Mucosa of descending colon (tissue), 3 donors: ENCODE measurements at regions not wholly inside any gene's neighbourhood (a gene's known extent, or its start where the extent isn't known, plus 50 kb on each side); places are given as distances from the start of the nearest gene placed in this dataset.
"Not testable (repeated sequence)": the region's sequence is repeated elsewhere in the genome, so short reads cannot be mapped to it uniquely, and the experiment has no call there.

Source experiments
- ATAC-seq: fragments of 200-7000 bp; cut with Tn5 transposase; one replicate; pipeline ENCODE4 v1.9.1; 2020; ENCODE audit warnings: mild to moderate bottlenecking, moderate library complexity
- DNase-seq, 3 donors: peaks; one replicate each; pipeline ENCODE4 v3.0.0-alpha.2; 2020
- H3K36me3 ChIP-seq: fragments of 200-600 bp; one replicate; pipeline ENCODE4 v1.8.0; 2021; ENCODE audit warnings: low read depth, mild to moderate bottlenecking
- H3K4me1 ChIP-seq: fragments of 200-600 bp; one replicate; pipeline ENCODE4 v1.8.0; 2021; ENCODE audit warnings: low read depth, mild to moderate bottlenecking
- H3K4me3 ChIP-seq: fragments of 200-600 bp; one replicate; pipeline ENCODE4 v1.8.0; 2021; ENCODE audit warnings: mild to moderate bottlenecking
- H3K9me3 ChIP-seq: fragments of 200-600 bp; one replicate; pipeline ENCODE4 v1.8.0; 2021; ENCODE audit warnings: mild to moderate bottlenecking
- intact Hi-C, 2 donors: fragments of 100-400 bp; cut with DNase I in 1 of 2; cut with micrococcal nuclease in 1 of 2; formaldehyde crosslinking; loops; one replicate each; pipeline versions ENCODE4 v1.11.0 to v1.11.1; 2022; cut with DNase I, micrococcal nuclease
- TF ChIP-seq, protein P1 (sequence below): fragments of 200-600 bp; IDR thresholded peaks from one replicate; pipeline ENCODE4 v1.8.0; 2022; ENCODE audit warnings: antibody characterized with exemption, mild to moderate bottlenecking
- donor health status: DM: no; HTN: no; CAD: no; lungs with moderate emphysema.
- donor health status: DM: no; HTN: no; CAD: no.
- donor health status: DM: no; HTN: yes; CAD: no.

DNA sequence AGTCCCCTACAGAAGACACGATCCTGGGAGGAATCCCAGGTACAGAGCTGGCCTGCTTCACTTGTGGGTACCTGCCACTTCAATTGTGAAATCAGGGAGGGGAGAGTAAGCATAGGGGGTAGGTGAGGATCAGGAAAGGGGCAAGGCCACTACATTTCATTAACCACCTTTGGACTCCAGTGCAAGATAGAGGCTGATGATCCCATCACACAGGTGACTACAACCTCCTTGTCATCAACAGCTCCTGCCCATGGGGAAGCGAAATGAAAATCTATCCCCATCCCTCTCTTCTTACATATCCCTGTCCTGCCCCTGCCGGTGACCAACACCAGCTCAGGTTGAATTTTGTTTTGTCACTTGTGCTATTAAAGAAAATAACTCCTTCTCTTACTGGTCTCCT, 64.7 kb upstream of the VPREB1 start:
- Histone ChIP-seq H3K4me3 (no peak overlapping the region), H3K4me1 (no peaks in the 10 kb centered on the region), H3K36me3 (no peaks in the 10 kb centered on the region), H3K9me3 (no peaks in the 10 kb centered on the region)
- intact Hi-C loops, result no loop called here
- DNase-seq (no peak), ATAC-seq (no peak)
- TF ChIP-seq, protein P1, sequence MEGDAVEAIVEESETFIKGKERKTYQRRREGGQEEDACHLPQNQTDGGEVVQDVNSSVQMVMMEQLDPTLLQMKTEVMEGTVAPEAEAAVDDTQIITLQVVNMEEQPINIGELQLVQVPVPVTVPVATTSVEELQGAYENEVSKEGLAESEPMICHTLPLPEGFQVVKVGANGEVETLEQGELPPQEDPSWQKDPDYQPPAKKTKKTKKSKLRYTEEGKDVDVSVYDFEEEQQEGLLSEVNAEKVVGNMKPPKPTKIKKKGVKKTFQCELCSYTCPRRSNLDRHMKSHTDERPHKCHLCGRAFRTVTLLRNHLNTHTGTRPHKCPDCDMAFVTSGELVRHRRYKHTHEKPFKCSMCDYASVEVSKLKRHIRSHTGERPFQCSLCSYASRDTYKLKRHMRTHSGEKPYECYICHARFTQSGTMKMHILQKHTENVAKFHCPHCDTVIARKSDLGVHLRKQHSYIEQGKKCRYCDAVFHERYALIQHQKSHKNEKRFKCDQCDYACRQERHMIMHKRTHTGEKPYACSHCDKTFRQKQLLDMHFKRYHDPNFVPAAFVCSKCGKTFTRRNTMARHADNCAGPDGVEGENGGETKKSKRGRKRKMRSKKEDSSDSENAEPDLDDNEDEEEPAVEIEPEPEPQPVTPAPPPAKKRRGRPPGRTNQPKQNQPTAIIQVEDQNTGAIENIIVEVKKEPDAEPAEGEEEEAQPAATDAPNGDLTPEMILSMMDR, result no peak

DNA sequence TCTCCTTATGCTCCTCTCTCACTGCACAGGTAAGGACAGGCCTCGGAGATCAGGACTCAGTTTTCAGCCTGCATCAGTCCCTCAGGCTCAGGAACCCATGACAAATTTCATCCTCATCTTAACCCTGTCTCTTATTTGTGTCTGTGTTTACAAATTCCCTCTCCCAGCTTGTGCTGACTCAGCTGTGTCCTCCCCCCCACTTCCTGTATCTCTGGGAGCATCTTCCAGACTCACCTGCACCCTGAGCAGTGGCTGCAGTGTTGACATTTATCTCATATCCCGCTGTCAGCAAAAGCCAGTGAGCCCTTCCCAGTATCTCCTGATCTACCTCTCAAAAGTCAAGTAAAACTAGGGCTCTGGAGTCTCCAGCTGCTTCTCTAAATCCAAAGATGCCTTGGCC, 65.6 kb upstream of the VPREB1 start:
- DNase-seq (no peak), ATAC-seq (no peak)
- Histone ChIP-seq H3K4me3 (no peak overlapping the region), H3K4me1 (no peaks in the 10 kb centered on the region), H3K9me3 (no peaks in the 10 kb centered on the region), H3K36me3 (no peaks in the 10 kb centered on the region)
- intact Hi-C loops, result no loop called here
- TF ChIP-seq, protein P1, result no peak

DNA sequence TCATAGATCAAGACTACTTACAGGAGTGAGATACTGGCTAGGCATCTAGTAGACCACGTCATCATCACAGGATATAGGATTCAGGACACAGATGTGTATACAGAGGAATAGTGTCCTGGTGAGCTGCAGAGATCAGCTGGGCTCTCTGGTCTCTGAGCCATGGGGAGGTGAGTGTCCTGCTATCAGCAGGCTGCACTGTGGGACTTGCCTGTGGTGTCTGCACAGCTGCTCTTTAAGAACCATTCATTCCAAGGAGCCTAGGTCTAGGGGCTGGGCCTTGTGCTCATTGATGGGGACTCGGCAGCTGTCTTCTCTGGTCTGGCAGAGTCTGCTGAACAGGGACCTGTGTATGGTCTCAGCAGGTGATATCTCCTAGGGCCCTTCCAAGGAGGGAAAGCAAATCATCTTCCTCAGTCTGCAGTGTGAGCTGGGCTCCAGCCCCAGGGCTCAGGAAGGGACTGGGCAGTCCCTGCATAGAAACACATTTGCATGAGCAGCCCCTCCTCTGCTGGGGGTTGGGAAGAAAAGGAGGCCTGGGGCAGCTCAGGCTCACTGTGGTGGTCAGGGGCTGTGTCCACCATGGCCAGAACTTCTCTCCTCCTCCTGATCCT, 66.1 kb upstream of the VPREB1 start:
- Histone ChIP-seq H3K36me3 (no peaks in the 10 kb centered on the region), H3K4me1 (no peaks in the 10 kb centered on the region), H3K9me3 (no peaks in the 10 kb centered on the region), H3K4me3 (no peak overlapping the region)
- intact Hi-C loops, result no loop called here
- TF ChIP-seq, protein P1, result no peak
- DNase-seq (no peak), ATAC-seq (no peak)

DNA sequence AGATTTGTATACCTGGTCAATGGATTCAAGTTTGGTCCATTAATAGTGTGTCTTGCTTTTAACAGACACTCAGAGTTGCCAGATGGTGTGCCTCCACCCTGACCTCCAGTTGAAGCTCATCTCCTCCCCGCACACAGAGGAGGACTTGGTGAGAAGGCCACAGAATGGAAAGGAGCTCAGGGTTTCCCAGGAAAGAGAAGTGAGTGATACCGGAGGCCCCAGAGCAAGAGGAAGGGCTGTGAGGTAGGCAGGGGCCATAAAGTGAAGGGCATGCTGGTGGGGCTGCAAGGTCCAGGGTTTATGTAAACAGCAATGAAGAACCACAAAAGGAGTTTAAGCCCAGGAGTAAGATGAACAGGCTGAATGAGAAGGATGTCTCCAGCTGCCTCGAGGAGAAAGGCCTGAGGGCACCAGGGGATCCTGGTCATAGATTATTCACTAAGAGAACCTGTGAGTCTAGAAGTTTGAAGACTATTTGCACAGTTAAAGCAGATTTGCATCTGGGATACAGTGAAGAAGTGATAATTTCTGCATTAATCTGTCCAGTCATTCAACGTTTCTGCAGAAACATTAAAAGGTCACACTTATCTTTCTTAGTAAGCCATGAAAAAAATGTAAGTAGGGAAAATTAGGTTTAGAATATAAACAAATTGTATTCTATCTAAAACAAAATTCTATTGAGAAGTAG, 67.5 kb upstream of the VPREB1 start:
- intact Hi-C loops, result no loop called here
- no peak for DNase-seq
- TF ChIP-seq, protein P1, result no peak
- Histone ChIP-seq H3K4me3 (no peak overlapping the region), H3K9me3 (no peaks in the 10 kb centered on the region), H3K36me3 (no peaks in the 10 kb centered on the region), H3K4me1 (no peaks in the 10 kb centered on the region)
- ATAC-seq, result no peak

DNA sequence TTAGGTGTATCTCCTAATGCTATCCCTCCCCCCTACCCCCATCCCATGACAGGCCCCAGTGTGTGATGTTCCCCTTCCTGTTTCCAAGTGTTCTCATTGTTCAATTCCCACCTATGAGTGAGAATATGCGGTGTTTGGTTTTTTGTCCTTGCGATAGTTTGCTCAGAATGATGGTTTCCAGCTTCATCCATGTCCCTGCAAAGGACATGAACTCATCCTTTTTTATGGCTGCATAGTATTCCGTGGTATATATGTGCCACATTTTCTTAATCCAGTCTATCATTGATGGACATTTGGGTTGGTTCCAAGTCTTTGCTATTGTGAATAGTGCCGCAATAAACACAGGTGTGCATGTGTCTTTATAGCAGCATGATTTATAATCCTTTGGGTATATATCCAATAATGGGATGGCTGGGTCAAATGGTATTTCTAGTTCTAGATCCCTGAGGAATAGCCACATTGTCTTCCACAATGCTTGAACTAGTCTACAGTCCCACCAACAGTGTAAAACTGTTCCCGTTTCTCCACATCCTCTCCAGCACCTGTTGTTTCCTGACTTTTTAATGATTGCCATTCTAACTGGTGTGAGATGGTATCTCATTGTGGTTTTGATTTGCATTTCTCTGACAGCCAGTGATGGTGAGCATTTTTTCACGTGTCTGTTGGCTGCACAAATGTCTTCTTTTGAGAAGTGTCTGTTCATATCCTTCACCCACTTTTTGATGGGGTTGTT, 71.5 kb upstream of the VPREB1 start:
- H3K4me1 ChIP-seq, intact Hi-C loops, H3K9me3 ChIP-seq, DNase-seq, ATAC-seq, H3K36me3 ChIP-seq, H3K4me3 ChIP-seq: not testable (repeated sequence)
